Caco-2 (cell line): ENCODE measurements at regions not wholly inside any gene's neighbourhood (a gene's known extent, or its start where the extent isn't known, plus 50 kb on each side); places are given as distances from the start of the nearest gene placed in this dataset.
"Not testable (repeated sequence)": the region's sequence is repeated elsewhere in the genome, so short reads cannot be mapped to it uniquely, and the experiment has no call there.

Experiments
- BruUV-seq: library from RNA; stranded (reverse); fragments of 400-500 nt; replicated peaks from 2 replicates; lab custom pipeline; 2021; lab: Mats Ljungman, UMichigan
- CTCF ChIA-PET: fragments of 300-600 bp; sonication (Branson Sonifier 250); formaldehyde crosslinking; loops from one replicate; lab custom pipeline; 2022; ENCODE audit warnings: antibody characterized with exemption; lab: Charles Lee
- POLR2A ChIA-PET: fragments of 300-600 bp; sonication (Branson Sonifier 250); formaldehyde crosslinking; loops from one replicate; lab custom pipeline; 2022; ENCODE audit warnings: antibody characterized with exemption; lab: Charles Lee
- DNase-seq, 2 experiments: peaks; one replicate each; pipeline versions ENCODE4 v3.0.0 to v3.0.0-alpha.2; 2020 to 2022
- H3K27me3 ChIP-seq: replicated peaks from 2 replicates; pipeline ENCODE4 v1.6.0; 2011; ENCODE audit warnings: low read length; ENCODE audit not compliant: control insufficient read depth, insufficient read depth
- H3K36me3 ChIP-seq: 2 replicates; pipeline ENCODE4 v1.5.1; 2011; ENCODE audit warnings: low read length; ENCODE audit not compliant: control insufficient read depth, insufficient read depth
- H3K4me1 ChIP-seq: fragments of 250-450 bp; sonication (Bioruptor Pico); 2 replicates; pipeline ENCODE4 v1.5.1; 2020; ENCODE audit warnings: mild to moderate bottlenecking
- H3K4me3 ChIP-seq: 2 replicates; pipeline ENCODE4 v1.5.1; 2011; ENCODE audit warnings: low read depth, mild to moderate bottlenecking, control low read depth, low read length
- H3K9me3 ChIP-seq: fragments of 250-450 bp; sonication (Bioruptor Pico); 2 replicates; pipeline ENCODE4 v1.5.1; 2020; ENCODE audit warnings: mild to moderate bottlenecking, moderate library complexity
- H3K27ac Mint-ChIP-seq: one replicate; pipeline ENCODE4 v1.8.0; 2022; ENCODE audit warnings: mixed read lengths; ENCODE audit not compliant: unreplicated experiment
- H3K27me3 Mint-ChIP-seq: one replicate; pipeline ENCODE4 v1.8.0; 2022; ENCODE audit warnings: mixed read lengths; ENCODE audit not compliant: insufficient read depth, unreplicated experiment
- H3K36me3 Mint-ChIP-seq: one replicate; pipeline ENCODE4 v1.8.0; 2022; ENCODE audit warnings: mild to moderate bottlenecking, mixed read lengths; ENCODE audit not compliant: insufficient read depth, unreplicated experiment
- H3K4me1 Mint-ChIP-seq: one replicate; pipeline ENCODE4 v1.8.0; 2022; ENCODE audit warnings: low read depth, mixed read lengths; ENCODE audit not compliant: unreplicated experiment
- H3K4me3 Mint-ChIP-seq: one replicate; pipeline ENCODE4 v1.8.0; 2022; ENCODE audit warnings: mild to moderate bottlenecking, moderate library complexity, mixed read lengths; ENCODE audit not compliant: unreplicated experiment
- H3K9me3 Mint-ChIP-seq: one replicate; pipeline ENCODE4 v1.8.0; 2022; ENCODE audit warnings: mixed read lengths; ENCODE audit not compliant: unreplicated experiment
- CTCF ChIP-seq, 2 experiments: fragments of 200-600 bp in 1 of 2; IDR thresholded peaks; 1 replicate in 1 of 2; 2 replicates in 1 of 2; pipeline versions ENCODE4 v1.5.1 to v1.8.0; 2011 to 2022; ENCODE audit warnings: antibody characterized with exemption in 1 of 2, control low read depth in 1 of 2, inconsistent platforms in 1 of 2, low read depth in 1 of 2, low read length in 1 of 2, mild to moderate bottlenecking in 1 of 2, moderate library complexity in 1 of 2; ENCODE audit not compliant: insufficient read depth in 1 of 2, severe bottlenecking in 1 of 2, unreplicated experiment in 1 of 2
- intact Hi-C: fragments of 100-400 bp; cut with micrococcal nuclease; formaldehyde crosslinking; loops from one replicate; pipeline ENCODE4 v1.10.0; 2022; ENCODE audit not compliant: unreplicated experiment

GRCh38 chr14:89549381-89550125 is 132.5 kb upstream of the FOXN3 start:
- Mint-ChIP-seq H3K9me3 (no peaks in the 10 kb centered on the region), H3K27me3 (no peaks in the 10 kb centered on the region), H3K36me3 (no peaks in the 10 kb centered on the region), H3K4me1 (no peaks in the 10 kb centered on the region), H3K4me3 (no peak overlapping the region), H3K27ac (no peak overlapping the region)
- Histone ChIP-seq H3K4me1 (no peaks in the 10 kb centered on the region), H3K27me3 (no peaks in the 10 kb centered on the region), H3K4me3 (no peak overlapping the region), H3K36me3 (no peaks in the 10 kb centered on the region), H3K9me3 (no peaks in the 10 kb centered on the region)
- no TSS peak for BruUV-seq
- ChIA-PET CTCF (no interaction called here), POLR2A (no interaction called here)
- no peak for TF ChIP-seq CTCF (IDR thresholded peaks at IDR 0.05; ENCODE audit: insufficient read depth in 1 of 2, low read depth in 1 of 2, low read length in 1 of 2, severe bottlenecking in 1 of 2, unreplicated experiment in 1 of 2)
- DNase-seq, result peak; percentile 35 to 54
- intact Hi-C loops, result no loop called here

- H3K27me3 Mint-ChIP-seq, intact Hi-C loops, H3K4me3 ChIP-seq, BruUV-seq, POLR2A ChIA-PET, H3K27ac Mint-ChIP-seq, CTCF ChIA-PET, H3K36me3 Mint-ChIP-seq, H3K9me3 ChIP-seq, DNase-seq, H3K36me3 ChIP-seq, H3K4me1 ChIP-seq, H3K9me3 Mint-ChIP-seq, H3K4me3 Mint-ChIP-seq, H3K27me3 ChIP-seq, H3K4me1 Mint-ChIP-seq: not testable (repeated sequence)
Observed at GRCh38 chr14:89547047-89547446, 130.0 kb upstream of the FOXN3 start.

- DNase-seq, result no peak
Observed at GRCh38 chr14:89544636-89545301, 127.7 kb upstream of the FOXN3 start.

More at GRCh38 chr14:89544636-89545301, 127.7 kb upstream of the FOXN3 start:
- Histone ChIP-seq H3K4me1 (peaks cover 6% of the 10 kb centered on the region), H3K4me3 (no peak overlapping the region), H3K36me3 (no peaks in the 10 kb centered on the region), H3K9me3 (no peaks in the 10 kb centered on the region), H3K27me3 (no peaks in the 10 kb centered on the region)
- Mint-ChIP-seq H3K9me3 (no peaks in the 10 kb centered on the region), H3K27me3 (no peaks in the 10 kb centered on the region), H3K4me1 (peaks cover 3% of the 10 kb centered on the region), H3K36me3 (no peaks in the 10 kb centered on the region), H3K4me3 (no peak overlapping the region), H3K27ac (no peak overlapping the region)
- TF ChIP-seq CTCF (IDR thresholded peaks at IDR 0.05; ENCODE audit: insufficient read depth in 1 of 2, low read depth in 1 of 2, low read length in 1 of 2, severe bottlenecking in 1 of 2, unreplicated experiment in 1 of 2), result no peak
- POLR2A ChIA-PET, result no interaction called here
- no TSS peak for BruUV-seq
- CTCF ChIA-PET, result no interaction called here
- intact Hi-C loops, result no loop called here
